SIG-M5 (cell line): ENCODE measurements at regions not wholly inside any gene's neighbourhood (a gene's known extent, or its start where the extent isn't known, plus 50 kb on each side); places are given as distances from the start of the nearest gene placed in this dataset.
"Not testable (repeated sequence)": the region's sequence is repeated elsewhere in the genome, so short reads cannot be mapped to it uniquely, and the experiment has no call there.

Experiments used
- DNase-seq: peaks from one replicate; lab custom pipeline; 2025; lab: John Stamatoyannopoulos, UW

DNA sequence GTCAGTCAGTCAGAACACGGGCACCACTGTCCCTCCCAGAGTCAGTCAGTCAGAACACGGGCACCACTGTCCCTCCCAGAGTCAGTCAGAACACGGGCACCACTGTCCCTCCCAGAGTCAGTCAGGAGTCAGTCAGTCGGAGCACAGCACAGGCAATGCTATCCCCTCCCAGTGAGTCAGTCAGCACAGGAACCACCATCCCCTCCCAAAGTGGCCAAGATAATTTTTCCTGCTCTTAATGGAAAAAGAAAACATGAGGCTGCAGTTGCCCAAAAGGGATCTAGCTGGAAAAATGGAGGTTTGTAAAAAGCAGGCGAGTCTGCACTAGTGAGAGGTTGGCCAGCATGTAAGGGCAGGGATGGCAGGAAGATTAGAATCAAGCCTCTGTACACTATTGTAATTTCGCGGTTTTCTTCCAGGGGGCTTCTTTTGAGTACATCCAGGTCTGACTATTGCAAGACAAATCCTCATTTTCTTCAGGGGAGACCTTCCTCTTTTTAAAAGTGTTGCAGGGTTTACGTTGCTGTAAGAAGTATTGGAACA lies 213.8 kb downstream of the SIPA1L2 start:
- DNase-seq, result no peak

DNA sequence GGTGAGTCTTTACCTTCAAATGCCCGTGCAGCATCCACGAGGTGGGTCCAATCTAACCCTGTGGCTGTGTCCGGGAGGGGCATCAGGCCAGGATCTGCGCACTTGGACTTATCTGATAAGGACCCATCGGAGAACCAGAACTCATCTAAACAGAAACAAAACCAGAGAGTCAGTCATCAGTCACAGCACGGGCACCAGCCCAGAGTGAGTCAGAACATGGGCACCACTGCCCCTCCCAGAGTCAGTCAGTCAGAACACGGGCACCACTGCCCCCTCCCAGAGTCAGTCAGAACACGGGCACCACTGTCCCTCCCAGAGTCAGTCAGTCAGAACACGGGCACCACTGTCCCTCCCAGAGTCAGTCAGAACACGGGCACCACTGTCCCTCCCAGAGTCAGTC lies 214.5 kb downstream of the SIPA1L2 start:
- DNase-seq, result not testable (repeated sequence)

DNA sequence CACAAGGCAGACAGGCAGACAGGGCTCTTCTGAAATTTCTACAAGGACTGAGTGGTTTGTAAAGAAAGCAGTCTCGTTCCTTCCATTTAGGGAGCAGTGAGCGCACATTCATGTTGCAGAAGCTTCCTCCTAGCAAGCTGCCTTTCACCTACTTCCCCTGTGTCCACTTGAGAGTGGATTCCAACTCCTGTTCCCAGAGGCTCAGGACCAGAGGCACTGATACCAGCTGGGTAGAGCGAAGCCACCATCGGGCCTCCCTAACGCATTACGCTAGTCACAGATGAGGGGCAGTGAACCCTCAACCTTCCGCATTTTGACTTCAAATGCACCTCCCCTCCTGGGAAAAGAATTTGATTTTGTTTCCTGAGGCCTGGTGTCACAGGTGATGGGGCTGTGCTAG lies 215.8 kb downstream of the SIPA1L2 start:
- DNase-seq, result no peak

DNA sequence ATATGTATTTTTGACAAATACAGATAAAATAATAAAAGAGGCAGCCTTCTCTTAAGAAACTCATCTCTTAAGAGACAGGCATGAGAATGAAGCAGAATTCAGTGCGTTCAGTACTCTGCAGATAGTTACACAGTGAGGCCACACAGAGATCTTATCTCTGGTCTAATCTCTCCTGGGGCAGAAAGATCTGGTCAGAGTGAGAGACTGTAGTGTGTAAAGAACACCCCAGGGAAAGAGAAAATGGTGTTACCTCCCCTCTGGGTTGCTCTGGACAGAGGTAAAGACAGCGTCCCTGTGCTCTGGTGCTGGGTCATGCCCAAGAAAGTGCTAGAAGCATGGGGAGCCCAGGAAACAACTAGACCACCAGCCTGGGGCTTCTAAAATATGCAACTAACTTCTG lies 216.3 kb downstream of the SIPA1L2 start:
- DNase-seq, result no peak

DNA sequence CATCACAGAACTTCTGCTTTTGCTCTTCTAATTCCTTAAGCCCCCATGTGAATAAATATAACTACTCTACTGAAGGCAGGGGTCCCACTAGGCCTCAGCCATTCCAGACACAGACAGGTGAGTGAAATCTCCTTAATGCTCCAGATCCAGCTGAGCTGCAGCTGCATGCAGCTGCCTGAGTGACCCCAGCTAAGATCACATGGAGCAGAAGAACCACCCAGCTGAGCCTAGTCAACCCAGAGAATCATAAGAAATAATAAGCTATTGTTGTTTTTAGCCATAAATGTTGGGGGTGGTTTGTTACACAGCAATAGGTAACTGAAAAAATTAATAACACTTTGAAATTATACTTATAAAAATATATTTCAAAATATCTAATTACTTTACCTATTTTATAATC lies 220.3 kb downstream of the SIPA1L2 start:
- DNase-seq, result no peak

DNA sequence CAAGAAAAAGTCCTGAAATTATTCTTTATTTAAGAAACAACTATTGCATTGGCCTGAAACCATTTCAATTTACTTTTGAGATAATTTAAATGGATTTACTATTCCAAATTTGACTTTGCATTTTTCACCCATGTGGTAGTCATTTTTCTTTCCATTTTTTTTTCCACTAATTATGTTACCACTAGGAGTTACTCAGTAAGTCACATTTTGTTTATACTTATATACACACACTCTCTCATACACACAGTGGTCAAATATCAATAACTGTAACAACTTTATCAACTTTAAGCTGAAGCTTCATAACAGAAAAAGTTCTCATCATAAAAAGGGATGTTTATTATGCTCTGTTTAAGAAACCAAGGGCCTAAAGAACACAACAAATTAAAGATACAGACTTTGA lies 222.8 kb downstream of the SIPA1L2 start:
- DNase-seq, result no peak

DNA sequence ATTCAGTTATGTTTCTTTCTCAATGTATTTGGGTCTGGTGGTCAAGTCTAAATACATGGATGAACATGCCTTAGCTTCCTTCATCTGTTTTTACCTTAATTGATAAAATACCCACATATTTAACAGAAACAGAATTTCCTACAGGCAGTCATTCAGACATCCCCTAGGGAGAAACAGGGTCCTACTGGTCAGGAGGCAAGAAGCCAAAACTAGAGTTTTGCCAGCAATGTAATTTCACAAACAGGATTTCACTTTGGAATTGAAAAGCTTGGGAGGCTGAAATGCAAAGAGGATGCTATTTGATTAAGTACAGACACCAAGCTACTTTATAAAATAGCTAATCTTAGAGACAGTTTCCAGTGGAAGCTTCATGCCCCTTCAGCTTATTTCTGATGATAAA lies 224.2 kb downstream of the SIPA1L2 start:
- no peak for DNase-seq

DNA sequence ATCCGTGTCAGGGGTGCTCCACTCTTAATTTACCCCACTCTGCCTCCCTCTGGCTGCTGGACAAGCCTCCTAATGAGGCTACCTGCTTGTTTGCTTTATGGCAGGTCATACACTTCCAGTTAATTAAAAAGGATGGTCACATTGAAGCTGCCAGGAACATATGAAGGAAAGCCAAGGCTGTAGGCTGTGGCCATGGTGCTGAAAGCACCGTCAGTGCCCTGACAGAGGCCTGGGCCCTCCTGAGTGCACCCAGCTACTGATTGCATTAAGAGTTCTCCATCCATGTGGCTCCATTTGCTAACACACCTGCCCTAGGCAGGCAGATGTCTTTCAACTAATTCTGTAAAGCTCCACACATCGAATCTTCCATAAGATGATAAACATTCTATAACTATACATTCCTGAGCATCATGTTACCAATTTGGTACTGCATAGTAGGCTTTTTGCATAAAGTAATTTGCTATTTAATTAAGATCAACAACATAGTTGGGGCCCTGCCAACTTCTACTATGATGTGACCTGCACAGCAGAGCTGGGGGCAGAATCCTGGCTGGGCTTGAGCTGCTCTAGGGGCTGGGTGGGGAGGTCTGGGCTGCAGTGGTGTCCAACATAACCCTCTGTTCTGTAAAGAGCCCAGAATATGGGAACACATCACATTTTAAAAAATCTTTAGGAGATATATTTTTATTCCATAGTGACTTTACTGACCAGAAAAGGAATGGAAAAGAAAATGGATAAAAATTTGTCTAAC lies 224.8 kb downstream of the SIPA1L2 start:
- no peak for DNase-seq

DNA sequence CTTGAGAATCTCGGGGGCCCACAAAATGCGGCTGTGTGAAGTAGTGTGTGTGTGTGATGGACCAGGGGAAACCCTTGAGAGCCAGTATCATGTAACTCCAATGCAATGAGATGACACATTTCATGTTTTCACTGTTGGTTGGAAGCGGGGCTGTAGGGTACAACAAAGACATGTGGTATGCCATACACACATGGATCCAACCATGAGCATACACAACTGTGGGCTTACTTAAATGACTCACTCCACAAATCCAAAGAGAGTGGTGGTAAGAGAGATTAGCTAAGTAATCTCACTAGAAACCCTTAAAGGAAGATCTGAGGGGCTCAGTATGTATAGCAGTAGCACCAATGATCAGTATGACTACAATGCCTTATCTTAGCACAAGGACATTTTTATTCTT lies 225.7 kb downstream of the SIPA1L2 start:
- DNase-seq, result no peak

DNA sequence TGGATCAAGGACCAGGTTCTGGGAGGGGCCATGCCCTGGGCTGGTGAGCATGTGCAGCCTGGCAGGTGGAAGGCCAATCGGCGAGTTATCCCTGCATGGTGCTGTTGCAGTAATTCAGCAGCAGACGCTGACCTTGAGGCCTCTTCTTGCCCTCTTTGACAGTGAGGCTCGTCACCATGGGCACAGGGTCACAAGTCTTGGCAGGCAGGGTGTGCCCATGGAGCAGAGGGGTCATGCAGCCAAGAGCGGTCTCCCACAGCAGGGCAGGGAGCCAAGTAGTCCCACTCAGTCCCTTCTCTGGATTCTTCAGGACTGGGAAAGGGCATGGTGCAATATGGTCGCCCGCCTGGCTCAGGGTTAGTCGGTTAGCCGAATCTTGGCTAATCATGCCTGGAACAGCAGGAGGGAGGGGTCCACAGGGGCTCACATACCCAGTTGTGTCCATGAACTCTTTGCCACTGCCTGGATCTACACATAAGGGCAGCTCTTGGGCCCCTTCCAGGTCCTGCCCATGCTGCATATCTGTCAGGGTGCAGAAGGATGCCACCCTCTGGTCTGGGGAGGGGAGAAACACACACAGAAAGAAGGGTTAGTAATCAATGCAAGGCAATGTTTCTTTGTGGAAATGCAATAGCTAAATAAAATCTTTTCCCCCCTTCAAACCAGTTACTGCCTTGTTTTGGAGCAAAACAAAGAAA lies 226.8 kb downstream of the SIPA1L2 start:
- no peak for DNase-seq

DNA sequence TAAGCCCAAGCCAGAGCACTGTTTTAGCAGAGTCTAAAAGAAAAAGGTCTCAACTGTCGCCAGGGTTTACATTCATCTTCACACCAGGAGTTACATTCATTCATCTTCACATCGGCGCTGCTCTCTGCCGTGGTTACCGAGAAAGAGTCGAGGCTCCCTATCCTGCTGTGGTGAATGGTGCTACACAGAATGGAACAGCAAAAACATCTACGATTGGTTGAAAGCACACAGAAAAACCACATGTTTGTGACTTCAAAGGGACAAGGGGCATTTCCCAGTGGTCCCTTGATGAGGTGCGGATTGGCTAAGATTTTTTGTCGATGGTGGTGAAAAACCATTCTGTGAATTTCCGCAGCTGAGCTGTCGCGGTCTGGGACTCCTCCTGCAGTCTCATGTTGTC lies 231.1 kb downstream of the SIPA1L2 start:
- DNase-seq, result no peak

DNA sequence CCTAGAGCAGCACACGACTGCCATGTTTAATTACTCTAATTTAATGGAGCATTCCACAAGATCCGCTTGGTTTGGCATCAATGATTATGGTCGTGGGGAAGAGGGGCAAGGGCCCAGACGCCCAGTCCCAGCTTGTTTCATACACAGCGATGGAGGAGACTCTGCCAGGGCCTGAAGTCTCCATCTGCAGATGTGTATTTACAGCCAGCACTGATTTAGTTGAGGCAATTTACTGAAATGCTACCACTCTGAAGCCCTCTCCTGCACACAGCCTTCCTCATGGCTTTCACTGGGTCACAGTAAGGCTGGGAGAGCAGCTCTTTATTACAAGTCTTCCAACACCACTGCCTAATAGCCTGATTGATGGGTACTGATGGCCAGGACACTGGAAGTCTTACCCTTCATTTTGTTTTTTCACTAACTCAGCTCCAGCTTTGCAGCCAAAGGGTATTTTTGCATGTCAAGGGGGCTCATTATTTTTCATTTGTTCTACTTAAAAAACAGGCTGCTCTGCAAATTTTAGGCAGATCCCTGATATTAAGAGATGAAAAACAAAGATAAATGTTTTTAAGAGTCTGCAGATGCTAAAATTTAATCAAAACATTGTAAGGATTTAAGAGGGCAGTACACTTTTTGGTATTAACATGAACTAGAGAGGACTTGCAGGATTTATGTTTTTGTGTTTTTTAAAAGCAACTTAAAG lies 236.3 kb downstream of the SIPA1L2 start:
- no peak for DNase-seq

DNA sequence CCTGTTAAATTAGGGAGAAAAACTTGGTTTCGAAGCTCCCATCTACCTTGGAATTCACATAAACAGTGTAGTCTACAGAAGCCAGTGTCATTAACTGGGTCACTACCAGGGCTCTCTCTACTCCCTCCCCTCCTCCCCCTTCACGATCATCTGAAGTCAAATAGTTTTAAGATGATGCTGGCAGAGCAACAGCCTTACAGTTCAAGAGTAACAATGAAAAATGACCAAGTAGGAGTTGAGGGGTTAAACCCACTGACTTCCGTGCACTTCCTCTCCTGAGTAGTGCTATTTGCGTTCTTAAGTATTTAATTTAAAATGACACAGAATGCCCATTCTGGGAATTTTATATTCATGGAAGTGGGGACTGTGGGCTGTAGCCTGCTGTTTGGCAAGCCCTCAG lies 236.9 kb downstream of the SIPA1L2 start:
- DNase-seq, result no peak

DNA sequence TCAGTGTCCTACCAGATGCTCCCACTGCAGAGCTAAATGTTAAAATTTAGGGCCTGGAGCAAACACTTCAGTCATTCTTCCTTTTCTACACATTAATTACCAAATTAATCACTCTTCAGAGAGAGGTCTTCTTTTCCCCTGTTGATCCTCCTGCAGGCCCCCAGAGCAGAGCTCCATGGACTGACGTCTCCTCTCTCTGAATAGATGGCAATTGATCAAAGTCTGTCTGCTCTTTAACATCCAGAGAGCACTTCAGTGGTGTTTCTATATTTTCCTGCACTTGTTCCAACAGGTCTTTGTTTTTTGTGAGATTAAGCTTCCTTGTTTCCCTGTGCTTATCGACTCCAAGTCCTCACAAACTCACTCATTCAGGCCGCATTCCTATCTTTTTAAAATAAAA lies 239.3 kb downstream of the SIPA1L2 start:
- DNase-seq, result no peak

DNA sequence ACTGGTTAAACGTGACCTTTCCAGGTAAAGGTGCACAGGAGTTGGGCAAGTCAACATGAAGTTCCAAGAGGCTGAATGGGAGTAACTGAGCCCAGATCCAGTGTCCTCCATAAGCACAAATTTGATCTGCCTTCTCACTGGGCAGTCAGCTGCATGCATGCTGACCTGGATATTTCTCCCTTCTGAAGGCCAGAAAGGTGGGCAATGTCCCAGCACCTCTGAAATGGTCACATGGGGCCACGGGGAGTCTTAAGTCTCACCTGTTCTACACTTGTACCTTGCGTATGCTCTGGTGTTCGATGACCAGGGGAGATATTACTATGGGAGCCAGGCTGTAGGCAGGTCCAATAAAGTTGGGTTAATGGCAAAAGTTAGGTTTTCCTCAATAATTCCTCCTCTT lies 240.2 kb downstream of the SIPA1L2 start:
- no peak for DNase-seq

DNA sequence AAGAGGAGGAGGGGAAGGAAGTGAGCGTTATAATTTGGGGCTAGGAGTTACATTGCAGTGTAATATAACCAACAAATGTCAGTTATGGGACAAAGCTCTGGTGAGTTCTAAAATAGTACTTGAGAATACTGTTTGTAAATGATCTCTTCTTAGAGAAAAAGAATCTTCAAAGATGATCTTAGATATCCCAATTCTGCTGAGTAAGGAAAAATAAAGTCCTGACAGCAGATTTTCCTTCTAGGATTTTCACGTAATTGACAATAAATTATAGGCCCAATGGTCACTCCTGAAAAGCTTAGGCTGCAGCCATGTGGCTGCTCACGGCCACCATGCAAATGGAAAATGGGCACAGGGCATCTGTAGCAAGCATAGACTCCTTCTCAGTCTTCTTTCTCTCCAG lies 241.6 kb downstream of the SIPA1L2 start:
- DNase-seq, result no peak

DNA sequence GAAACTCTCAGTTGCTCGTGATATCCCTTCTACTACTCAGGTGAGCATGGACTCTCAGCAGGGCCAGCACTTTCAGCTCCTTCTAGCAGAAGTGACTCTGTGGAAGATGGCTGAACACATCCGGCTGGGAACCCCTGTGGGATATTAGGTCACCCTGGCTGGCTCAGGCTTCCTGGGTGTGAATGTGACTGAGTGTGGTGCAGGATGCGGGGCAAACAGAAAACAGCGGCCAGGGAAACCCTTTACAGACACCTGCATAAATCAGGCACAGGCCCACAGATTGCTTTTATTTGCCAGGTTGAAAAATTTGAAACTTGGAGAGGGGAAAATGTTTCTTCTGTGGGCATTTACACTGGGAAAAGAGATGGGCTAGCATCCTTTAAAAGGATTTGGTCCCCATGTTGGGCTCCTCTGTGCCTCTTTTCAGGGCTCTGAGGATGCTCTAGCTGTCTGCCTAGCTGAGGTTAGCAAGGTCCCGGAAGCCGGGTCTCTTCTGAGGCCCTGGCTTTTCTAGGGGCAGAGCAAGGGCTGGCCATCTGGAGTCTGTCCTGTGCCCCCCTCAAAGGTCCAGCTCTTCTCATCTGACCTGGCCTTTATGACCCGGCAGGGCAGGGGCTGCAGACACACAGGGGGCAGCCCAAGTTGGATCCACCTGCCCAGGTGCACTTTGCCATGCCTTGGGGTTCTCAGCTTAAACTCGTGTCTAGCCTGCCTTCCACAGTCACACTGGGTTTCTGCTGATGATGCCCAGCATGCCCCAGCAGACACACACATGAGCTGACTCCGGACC lies 243.0 kb downstream of the SIPA1L2 start:
- no peak for DNase-seq

DNA sequence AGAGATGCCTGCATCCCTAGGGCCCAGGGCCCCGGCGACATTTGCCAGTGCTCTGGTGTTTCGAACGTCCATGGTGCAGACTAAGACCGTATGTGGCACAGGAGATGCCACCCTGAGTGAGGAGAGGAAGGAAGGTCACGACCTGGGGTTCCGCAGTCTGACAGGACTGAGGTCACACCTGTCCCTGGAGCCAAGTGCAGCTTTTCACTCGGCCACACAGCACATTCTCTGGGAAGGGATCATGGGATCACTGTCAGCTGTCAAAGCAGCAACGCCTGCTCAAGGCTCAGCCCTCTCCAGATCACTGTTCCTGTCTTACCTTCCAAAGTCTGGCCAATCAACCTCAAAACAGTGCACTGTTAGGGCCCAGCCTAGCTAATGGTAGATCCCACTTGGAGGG lies 243.6 kb downstream of the SIPA1L2 start:
- no peak for DNase-seq

DNA sequence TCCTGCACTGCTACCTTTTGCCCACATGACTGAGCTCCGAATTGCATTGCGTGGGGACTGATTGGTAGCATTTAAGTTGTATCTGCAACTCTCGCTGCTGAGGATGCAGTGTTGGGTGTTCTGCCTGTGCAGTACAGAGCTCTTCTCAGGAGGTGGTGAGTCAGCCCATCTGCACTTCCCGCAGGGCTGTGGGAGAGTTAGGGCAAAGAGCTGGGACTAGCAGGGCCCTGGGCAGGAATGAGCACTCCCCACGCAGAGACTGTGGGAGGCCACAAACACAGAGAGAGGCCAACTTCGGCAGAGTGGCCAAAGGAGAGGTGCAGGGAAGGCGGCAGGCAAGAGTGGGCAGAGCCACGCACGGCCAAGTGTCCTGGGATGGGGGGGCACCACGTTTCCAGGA lies 244.7 kb downstream of the SIPA1L2 start:
- DNase-seq, result no peak

DNA sequence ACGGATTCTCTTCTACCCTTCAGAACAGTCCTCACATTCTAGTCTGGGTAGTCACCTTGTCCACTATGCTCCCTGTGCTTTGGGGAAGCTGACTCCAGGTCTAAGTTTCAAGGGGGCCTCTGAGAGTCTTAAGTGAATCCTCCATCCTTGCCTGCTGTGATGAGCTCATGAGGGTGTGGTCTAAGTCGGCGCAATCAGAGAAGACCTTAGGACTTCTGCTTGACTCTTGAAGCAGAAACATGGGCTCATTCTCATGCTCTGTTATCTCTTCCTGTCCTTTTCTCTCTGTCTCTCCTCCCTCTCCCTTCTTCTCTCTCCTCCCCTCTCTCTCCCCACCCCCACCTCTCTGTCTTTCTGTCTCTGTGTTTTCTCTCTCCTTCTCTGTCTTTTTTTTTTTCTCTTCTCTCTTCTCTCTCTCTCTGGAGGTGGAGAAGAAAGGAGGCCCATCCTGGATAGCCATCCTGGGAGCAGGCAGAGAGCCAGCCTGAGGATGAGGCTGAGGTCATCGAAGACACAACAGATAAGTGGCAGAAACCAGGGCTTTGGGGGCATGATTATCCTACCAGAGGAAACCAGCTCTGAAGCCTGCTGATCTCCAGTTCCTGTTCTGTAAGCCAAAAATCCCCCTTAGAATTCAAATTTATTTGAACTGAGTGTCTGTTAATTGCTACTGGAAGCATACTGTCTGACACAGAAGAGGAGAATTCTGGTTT lies 245.6 kb downstream of the SIPA1L2 start:
- no peak for DNase-seq

DNA sequence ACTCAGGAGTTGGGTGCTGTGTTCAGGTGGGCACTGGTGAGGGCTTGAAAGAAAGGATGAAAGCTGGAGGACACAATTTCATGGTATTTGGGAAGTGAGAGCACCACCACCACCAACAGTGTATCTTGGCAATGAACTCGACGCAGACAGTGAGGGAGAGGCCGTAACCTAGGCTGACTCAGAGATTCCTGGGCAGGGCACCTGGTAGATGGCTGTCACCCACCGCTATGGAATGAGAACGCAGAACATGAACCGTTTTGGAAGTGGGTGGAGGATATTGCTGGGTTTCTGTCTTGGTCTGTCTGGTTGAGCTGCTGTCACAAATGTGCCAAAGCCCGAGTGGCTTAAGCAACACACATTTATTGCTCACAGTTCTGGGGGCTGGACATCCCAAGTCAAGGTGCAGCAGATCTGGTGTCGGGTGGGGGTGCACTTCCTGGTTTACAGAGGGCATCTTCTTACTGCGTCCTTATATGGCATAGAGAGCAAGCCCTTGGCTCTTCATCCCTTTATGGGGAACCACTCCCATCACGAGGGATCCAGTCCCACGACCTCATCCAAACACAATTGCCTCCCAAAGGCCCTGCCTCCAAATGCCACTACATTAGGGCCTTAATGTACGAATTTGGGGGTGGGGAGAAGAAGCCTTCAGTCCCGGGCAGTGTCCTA lies 246.3 kb downstream of the SIPA1L2 start:
- no peak for DNase-seq
